Hepatocyte (in vitro differentiated cells): ENCODE measurements at regions not wholly inside any gene's neighbourhood (a gene's known extent, or its start where the extent isn't known, plus 50 kb on each side); places are given as distances from the start of the nearest gene placed in this dataset.

Experiments used
- DNase-seq: peaks from one replicate; pipeline ENCODE4 v3.0.0-alpha.2; 2016; ENCODE audit warnings: low spot score
- H2AFZ ChIP-seq: fragments of 200-600 bp; sonication (generic); 2 replicates; pipeline ENCODE4 v1.6.0; 2016; ENCODE audit warnings: antibody characterized with exemption, mild to moderate bottlenecking
- H3K27ac ChIP-seq: fragments of 200-600 bp; sonication (generic); 2 replicates; pipeline ENCODE4 v1.5.1; 2016; ENCODE audit warnings: mild to moderate bottlenecking
- H3K27me3 ChIP-seq: fragments of 200-600 bp; sonication (generic); 2 replicates; pipeline ENCODE4 v1.6.1; 2016
- H3K36me3 ChIP-seq: fragments of 200-600 bp; sonication (generic); replicated peaks from 2 replicates; pipeline ENCODE4 v1.5.1; 2016; ENCODE audit warnings: low read depth; ENCODE audit not compliant: insufficient read depth
- H3K4me1 ChIP-seq: fragments of 200-600 bp; sonication (generic); 2 replicates; pipeline ENCODE4 v1.5.1; 2016; ENCODE audit warnings: mild to moderate bottlenecking, moderate library complexity; ENCODE audit not compliant: insufficient read depth
- H3K4me2 ChIP-seq: fragments of 200-600 bp; sonication (generic); 2 replicates; pipeline ENCODE4 v1.6.0; 2016
- H3K4me3 ChIP-seq: fragments of 200-600 bp; sonication (generic); 2 replicates; pipeline ENCODE4 v1.5.1; 2016; ENCODE audit warnings: mild to moderate bottlenecking
- H3K79me2 ChIP-seq: fragments of 200-600 bp; sonication (generic); 2 replicates; pipeline ENCODE4 v1.6.0; 2017; ENCODE audit warnings: mild to moderate bottlenecking
- H3K9me2 ChIP-seq: fragments of 200-600 bp; sonication (generic); replicated peaks from 2 replicates; pipeline ENCODE4 v1.6.0; 2017; ENCODE audit warnings: mild to moderate bottlenecking; ENCODE audit not compliant: insufficient read depth
- H3K9me3 ChIP-seq: fragments of 200-600 bp; sonication (generic); 2 replicates; pipeline ENCODE4 v1.5.1; 2016; ENCODE audit warnings: low read depth, mild to moderate bottlenecking
- H4K20me1 ChIP-seq: fragments of 200-600 bp; sonication (generic); 2 replicates; pipeline ENCODE4 v1.6.0; 2016; ENCODE audit warnings: mild to moderate bottlenecking; ENCODE audit not compliant: insufficient read depth, poor library complexity, severe bottlenecking
- EZH2 ChIP-seq: fragments of 200-600 bp; sonication (generic); IDR thresholded peaks from 2 replicates; pipeline ENCODE4 v1.6.1; 2016; ENCODE audit warnings: antibody characterized with exemption, mild to moderate bottlenecking, borderline replicate concordance
- EZH2phosphoT487 ChIP-seq: fragments of 200-600 bp; sonication (generic); IDR thresholded peaks from one replicate; pipeline ENCODE4 v1.6.1; 2018; ENCODE audit warnings: antibody characterized with exemption, mild to moderate bottlenecking, low read depth, moderate library complexity; ENCODE audit not compliant: unreplicated experiment, severe bottlenecking
- WGBS: methylation state at CpG from one replicate; pipeline ENCODE4 v1.1.6; 2016; ENCODE audit warnings: low lambda C conversion rate; ENCODE audit errors: missing lambda C conversion rate; 5-methylcytosine and 5-hydroxymethylcytosine counted together
- TF ChIP-seq, protein P1 (sequence below): fragments of 200-600 bp; sonication (generic); IDR thresholded peaks from 2 replicates; pipeline ENCODE4 v1.5.1; 2016; ENCODE audit warnings: antibody characterized with exemption, mild to moderate bottlenecking; ENCODE audit not compliant: poor library complexity

DNA sequence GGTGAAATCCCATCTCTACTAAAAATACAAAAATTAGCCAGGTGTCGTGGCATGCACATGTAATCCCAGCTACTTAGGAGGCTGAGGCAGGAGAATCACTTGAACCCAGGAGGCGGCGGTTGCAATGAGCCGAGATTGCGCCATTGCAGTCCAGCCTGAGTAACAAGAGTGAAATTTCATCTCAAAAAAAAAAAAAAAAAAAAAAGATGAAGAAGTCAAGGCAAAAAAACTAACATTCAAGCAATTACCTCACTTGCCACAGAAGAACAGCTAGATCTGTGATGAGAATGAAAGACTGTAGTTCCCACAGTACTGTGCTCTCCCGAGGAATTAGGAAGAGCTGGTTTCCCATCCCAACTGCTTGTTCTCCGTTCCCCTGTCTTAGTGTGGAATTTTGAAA lies 144.7 kb upstream of the ECI2 start:
- Histone ChIP-seq H3K27ac (no peak overlapping the region), H3K4me2 (no peak overlapping the region)
- 89% methylated on average over 7 of the region's 7 CpGs for WGBS

GRCh38 chr6:4274382-4275082 lies 139.2 kb upstream of the ECI2 start:
- H3K9me3 ChIP-seq, result no peaks in the 10 kb centered on the region
- TF ChIP-seq EZH2phosphoT487, result no peak
- TF ChIP-seq, protein P1, sequence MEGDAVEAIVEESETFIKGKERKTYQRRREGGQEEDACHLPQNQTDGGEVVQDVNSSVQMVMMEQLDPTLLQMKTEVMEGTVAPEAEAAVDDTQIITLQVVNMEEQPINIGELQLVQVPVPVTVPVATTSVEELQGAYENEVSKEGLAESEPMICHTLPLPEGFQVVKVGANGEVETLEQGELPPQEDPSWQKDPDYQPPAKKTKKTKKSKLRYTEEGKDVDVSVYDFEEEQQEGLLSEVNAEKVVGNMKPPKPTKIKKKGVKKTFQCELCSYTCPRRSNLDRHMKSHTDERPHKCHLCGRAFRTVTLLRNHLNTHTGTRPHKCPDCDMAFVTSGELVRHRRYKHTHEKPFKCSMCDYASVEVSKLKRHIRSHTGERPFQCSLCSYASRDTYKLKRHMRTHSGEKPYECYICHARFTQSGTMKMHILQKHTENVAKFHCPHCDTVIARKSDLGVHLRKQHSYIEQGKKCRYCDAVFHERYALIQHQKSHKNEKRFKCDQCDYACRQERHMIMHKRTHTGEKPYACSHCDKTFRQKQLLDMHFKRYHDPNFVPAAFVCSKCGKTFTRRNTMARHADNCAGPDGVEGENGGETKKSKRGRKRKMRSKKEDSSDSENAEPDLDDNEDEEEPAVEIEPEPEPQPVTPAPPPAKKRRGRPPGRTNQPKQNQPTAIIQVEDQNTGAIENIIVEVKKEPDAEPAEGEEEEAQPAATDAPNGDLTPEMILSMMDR, result no peak
- no peak for TF ChIP-seq EZH2
- H3K4me3 ChIP-seq, result no peak overlapping the region
- H3K79me2 ChIP-seq, result no peaks in the 10 kb centered on the region
- 15% methylated on average over 2 of the region's 2 CpGs for WGBS
- no peak for DNase-seq
- no peak overlapping the region for H2AFZ ChIP-seq
- H3K27me3 ChIP-seq, result no peaks in the 10 kb centered on the region
- no peaks in the 10 kb centered on the region for H3K4me1 ChIP-seq
- H3K36me3 ChIP-seq, result no peaks in the 10 kb centered on the region
- no peak overlapping the region for H3K4me2 ChIP-seq
- H3K27ac ChIP-seq, result no peak overlapping the region
- H3K9me2 ChIP-seq, result no peaks in the 10 kb centered on the region
- H4K20me1 ChIP-seq, result no peaks in the 10 kb centered on the region

More for the DNA sequence above, 144.7 kb upstream of the ECI2 start:
- no peak for DNase-seq
- peaks cover 3% of the 10 kb centered on the region for H3K4me1 ChIP-seq
- no peak overlapping the region for H3K4me3 ChIP-seq
- no peaks in the 10 kb centered on the region for H3K27me3 ChIP-seq
- H3K9me3 ChIP-seq, result no peaks in the 10 kb centered on the region
- no peaks in the 10 kb centered on the region for H3K9me2 ChIP-seq
- H3K79me2 ChIP-seq, result no peaks in the 10 kb centered on the region
- H2AFZ ChIP-seq, result no peak overlapping the region
- no peaks in the 10 kb centered on the region for H4K20me1 ChIP-seq
- no peak for TF ChIP-seq EZH2
- TF ChIP-seq EZH2phosphoT487, result no peak
- TF ChIP-seq, protein P1, result no peak
- H3K36me3 ChIP-seq, result no peaks in the 10 kb centered on the region

DNA sequence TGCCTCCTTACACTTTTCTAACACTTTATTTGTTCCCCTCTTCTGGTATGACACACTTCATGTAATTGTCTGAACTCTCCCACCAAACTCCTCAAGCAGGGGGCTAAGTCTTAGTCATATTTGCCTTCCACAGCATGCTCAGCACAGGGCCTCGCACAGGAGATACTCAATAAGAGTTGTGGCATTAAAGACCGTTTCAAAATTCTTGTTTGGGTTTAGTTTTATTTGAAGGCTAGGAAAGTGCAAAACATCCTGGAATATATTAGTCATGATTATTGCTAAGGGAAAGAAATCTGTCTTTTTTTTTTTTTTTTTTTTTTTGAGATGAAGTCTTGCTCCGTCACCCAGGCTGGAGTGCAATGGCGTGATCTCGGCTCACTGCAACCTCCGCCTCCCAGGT lies 137.6 kb upstream of the ECI2 start:
- WGBS, result 95% methylated on average over 6 of the region's 6 CpGs
- Histone ChIP-seq H4K20me1 (no peaks in the 10 kb centered on the region), H3K36me3 (no peaks in the 10 kb centered on the region), H3K9me2 (no peaks in the 10 kb centered on the region), H3K27ac (no peak overlapping the region), H3K79me2 (no peaks in the 10 kb centered on the region), H3K9me3 (no peaks in the 10 kb centered on the region), H3K4me1 (no peaks in the 10 kb centered on the region), H3K4me2 (no peak overlapping the region), H2AFZ (no peak overlapping the region), H3K27me3 (no peaks in the 10 kb centered on the region), H3K4me3 (no peak overlapping the region)
- DNase-seq, result no peak
- TF ChIP-seq EZH2phosphoT487 (no peak), EZH2 (no peak)
- TF ChIP-seq, protein P1, result no peak
